GM18951 (cell line): ENCODE measurements at regions not wholly inside any gene's neighbourhood (a gene's known extent, or its start where the extent isn't known, plus 50 kb on each side); places are given as distances from the start of the nearest gene placed in this dataset.
"Not testable (repeated sequence)": the region's sequence is repeated elsewhere in the genome, so short reads cannot be mapped to it uniquely, and the experiment has no call there.

Experiments used
- POLR2A ChIP-seq: IDR thresholded peaks from 4 replicates; pipeline ENCODE4 v1.6.1; 2011; ENCODE audit warnings: mild to moderate bottlenecking; ENCODE audit not compliant: insufficient read length, insufficient read depth; ENCODE audit errors: extremely low read depth
- in situ Hi-C: fragments of 300-500 bp; cut with MboI; formaldehyde crosslinking; loops from one replicate; pipeline ENCODE4 v1.12.0; 2022; ENCODE audit warnings: low sequenced_read_pairs, mixed read lengths, inconsistent platforms; ENCODE audit not compliant: unreplicated experiment

- in situ Hi-C loops = no loop called here
- TF ChIP-seq POLR2A = no peak
Observed at GRCh38 chr10:109743574-109743973, 179.7 kb downstream of the XPNPEP1 start.

- in situ Hi-C loops = no loop called here
- TF ChIP-seq POLR2A = no peak
Observed at GRCh38 chr10:109743146-109743545, 180.2 kb downstream of the XPNPEP1 start.

DNA sequence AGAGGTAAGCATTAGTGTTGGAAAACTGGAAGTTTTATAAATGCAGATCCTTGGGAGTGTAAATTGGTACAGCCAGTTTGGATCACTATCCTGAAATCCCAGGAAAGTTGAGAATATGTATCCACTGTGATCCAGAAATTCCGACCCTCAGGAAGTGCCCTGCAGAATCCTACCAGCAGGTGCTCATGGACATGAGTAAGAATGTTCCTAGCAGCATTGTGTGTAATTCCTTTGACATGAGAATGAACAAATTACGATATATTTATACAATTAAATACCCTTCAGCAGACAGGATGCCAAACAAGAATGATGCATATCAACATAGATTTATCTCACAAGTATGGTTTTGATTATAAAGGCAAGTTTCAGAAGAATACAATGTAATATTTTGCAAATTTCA lies 181.6 kb downstream of the XPNPEP1 start:
- in situ Hi-C loops = no loop called here
- no peak for TF ChIP-seq POLR2A

DNA sequence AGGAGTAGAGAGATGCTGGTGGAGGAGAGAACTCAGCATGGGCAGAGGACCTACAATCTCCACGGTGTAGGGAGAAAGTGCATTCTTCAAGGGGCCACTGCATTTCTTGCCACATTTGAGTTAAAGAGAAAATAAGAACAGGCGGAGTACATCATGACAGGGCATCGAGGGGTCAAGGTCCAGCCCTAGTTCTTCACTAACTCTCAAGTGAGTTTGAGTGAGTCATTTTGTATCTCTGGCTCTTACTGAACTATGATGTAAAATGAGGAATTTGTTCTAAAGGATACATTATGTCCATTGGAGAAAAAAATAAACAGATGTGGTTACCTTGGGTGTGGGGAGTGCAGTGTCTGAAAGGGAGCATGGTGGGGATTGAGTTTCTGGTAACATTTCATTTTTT lies 182.9 kb downstream of the XPNPEP1 start:
- in situ Hi-C loops = no loop called here
- no peak for TF ChIP-seq POLR2A

DNA sequence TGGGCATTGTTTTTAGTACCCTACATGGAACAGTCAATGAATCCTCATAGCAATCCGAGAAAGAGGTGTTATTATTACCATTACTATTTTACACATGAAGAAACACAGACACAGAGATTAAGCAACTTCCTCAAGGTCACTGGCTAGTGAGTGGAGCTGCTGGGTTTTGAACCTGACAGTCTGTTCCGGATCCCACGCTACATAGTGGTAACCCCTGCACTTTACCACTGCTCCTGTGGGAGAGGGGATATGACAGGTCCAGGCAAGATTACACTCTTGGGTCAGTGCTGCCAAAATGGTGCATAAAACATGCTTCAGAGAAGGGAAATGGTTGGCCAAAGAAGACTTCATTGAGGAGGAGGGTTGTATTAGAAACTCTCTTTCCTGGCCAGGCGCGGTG lies 185.7 kb downstream of the XPNPEP1 start:
- in situ Hi-C loops = no loop called here
- no peak for TF ChIP-seq POLR2A

GRCh38 chr10:109737009-109737408 lies 186.3 kb downstream of the XPNPEP1 start:
- in situ Hi-C loops = no loop called here
- no peak for TF ChIP-seq POLR2A

- no peak for TF ChIP-seq POLR2A
- in situ Hi-C loops = no loop called here
Observed at GRCh38 chr10:109735776-109736175, 187.5 kb downstream of the XPNPEP1 start.

GRCh38 chr10:109732254-109732965 lies 190.9 kb downstream of the XPNPEP1 start:
- no peak for TF ChIP-seq POLR2A

DNA sequence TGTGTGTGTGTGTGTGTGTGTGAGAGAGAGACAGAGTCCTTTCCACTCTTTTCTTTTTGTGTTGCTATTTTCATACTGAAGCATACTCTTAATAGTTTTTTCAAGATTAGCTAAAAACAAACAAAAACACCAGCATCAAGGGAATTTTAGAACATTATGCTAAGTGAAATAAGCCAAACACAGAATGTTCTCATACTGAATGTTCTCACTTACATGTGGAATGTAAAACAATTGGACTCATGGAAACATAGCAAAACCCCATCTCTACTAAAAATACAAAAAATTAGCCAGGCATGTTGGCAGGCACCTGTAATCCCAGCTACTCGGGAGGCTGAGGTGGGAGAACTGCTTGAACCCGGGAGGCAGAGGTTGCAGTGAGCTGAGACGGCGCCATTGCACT lies 193.4 kb downstream of the XPNPEP1 start:
- in situ Hi-C loops = not testable (repeated sequence)

More at GRCh38 chr10:109732254-109732965, 190.9 kb downstream of the XPNPEP1 start:
- in situ Hi-C loops = no loop called here

GRCh38 chr10:109727436-109727835 lies 195.9 kb downstream of the XPNPEP1 start:
- in situ Hi-C loops = no loop called here
- TF ChIP-seq POLR2A = no peak

GRCh38 chr10:109726473-109726872 lies 196.8 kb downstream of the XPNPEP1 start:
- no peak for TF ChIP-seq POLR2A
- in situ Hi-C loops = no loop called here

GRCh38 chr10:109723305-109723704 lies 200.0 kb downstream of the XPNPEP1 start:
- in situ Hi-C loops = no loop called here

GRCh38 chr10:109721453-109722064 lies 201.8 kb downstream of the XPNPEP1 start:
- no peak for TF ChIP-seq POLR2A
- in situ Hi-C loops = no loop called here

More at GRCh38 chr10:109723305-109723704, 200.0 kb downstream of the XPNPEP1 start:
- TF ChIP-seq POLR2A = no peak

GRCh38 chr10:109706026-109706560 lies 217.2 kb downstream of the XPNPEP1 start:
- no peak for TF ChIP-seq POLR2A
- in situ Hi-C loops = no loop called here
